CD4-positive, alpha-beta memory T cell (primary cell): ENCODE measurements at regions not wholly inside any gene's neighbourhood (a gene's known extent, or its start where the extent isn't known, plus 50 kb on each side); places are given as distances from the start of the nearest gene placed in this dataset.
"Not testable (repeated sequence)": the region's sequence is repeated elsewhere in the genome, so short reads cannot be mapped to it uniquely, and the experiment has no call there.

Experiments used
- CTCF ChIA-PET: fragments of 350-600 bp; sonication (Branson Sonifier 250); formaldehyde crosslinking; loops from one replicate; lab custom pipeline; 2021; ENCODE audit warnings: inconsistent platforms; ENCODE audit not compliant: partially characterized antibody; lab: Charles Lee
- POLR2A ChIA-PET: fragments of 350-600 bp; sonication (Branson Sonifier 250); formaldehyde crosslinking; loops from one replicate; lab custom pipeline; 2021; ENCODE audit not compliant: partially characterized antibody; lab: Charles Lee
- DNase-seq, 5 donors: peaks; one replicate each; pipeline versions ENCODE4 v3.0.0 to v3.0.0-alpha.2; 2020 to 2022; ENCODE audit warnings: mixed read lengths in 1 of 5
- H3K27ac ChIP-seq: one replicate; pipeline ENCODE4 v1.7.0; 2013; ENCODE audit warnings: low read depth, low read length
- H3K27me3 ChIP-seq: 2 replicates; pipeline ENCODE4 v1.7.0; 2013; ENCODE audit warnings: mild to moderate bottlenecking, low read length, moderate library complexity; ENCODE audit not compliant: insufficient read depth
- H3K36me3 ChIP-seq: 2 replicates; pipeline ENCODE4 v1.7.0; 2013; ENCODE audit warnings: mild to moderate bottlenecking, low read length, moderate library complexity; ENCODE audit not compliant: insufficient read depth
- H3K4me1 ChIP-seq: 2 replicates; pipeline ENCODE4 v1.7.0; 2013; ENCODE audit warnings: mild to moderate bottlenecking, low read length, moderate library complexity; ENCODE audit not compliant: insufficient read depth
- H3K4me3 ChIP-seq, 2 donors: one replicate each; pipeline ENCODE4 v1.7.0; 2013; ENCODE audit warnings: low read length in 2 of 2, mild to moderate bottlenecking in 1 of 2
- H3K9me3 ChIP-seq, 2 donors: one replicate each; pipeline ENCODE4 v1.7.0; 2013; ENCODE audit warnings: low read length in 2 of 2, control low read depth in 1 of 2; ENCODE audit not compliant: control insufficient read depth in 1 of 2
- H3K27ac Mint-ChIP-seq, 7 donors: one replicate each; pipeline ENCODE4 v1.8.0; 2020 to 2021; ENCODE audit warnings: mixed read lengths in 7 of 7, mild to moderate bottlenecking in 6 of 7, inconsistent platforms in 3 of 7, moderate library complexity in 3 of 7
- H3K27me3 Mint-ChIP-seq, 2 donors: one replicate each; pipeline ENCODE4 v1.8.0; 2020 to 2021; ENCODE audit warnings: mixed read lengths in 2 of 2
- H3K36me3 Mint-ChIP-seq, 2 donors: one replicate each; pipeline ENCODE4 v1.8.0; 2020 to 2021; ENCODE audit warnings: mixed read lengths in 2 of 2, inconsistent platforms in 1 of 2, mild to moderate bottlenecking in 1 of 2
- H3K4me1 Mint-ChIP-seq, 4 donors: one replicate each; pipeline ENCODE4 v1.8.0; 2020 to 2021; ENCODE audit warnings: mixed read lengths in 4 of 4, mild to moderate bottlenecking in 1 of 4
- H3K4me3 Mint-ChIP-seq, 8 donors: one replicate each; pipeline ENCODE4 v1.8.0; 2020 to 2021; ENCODE audit warnings: mixed read lengths in 8 of 8, mild to moderate bottlenecking in 7 of 8, moderate library complexity in 6 of 8, inconsistent platforms in 3 of 8
- H3K9me3 Mint-ChIP-seq, 8 donors: one replicate each; pipeline ENCODE4 v1.8.0; 2020 to 2021; ENCODE audit warnings: mixed read lengths in 8 of 8, mild to moderate bottlenecking in 5 of 8, inconsistent platforms in 3 of 8, moderate library complexity in 1 of 8
- intact Hi-C: fragments of 100-400 bp; cut with micrococcal nuclease; formaldehyde crosslinking; loops from one replicate; pipeline ENCODE4 v1.15.1; 2023

GRCh38 chr1:194407238-194407637 lies 1220.8 kb upstream of the B3GALT2 start:
- DNase-seq, H3K27ac Mint-ChIP-seq, H3K4me3 ChIP-seq, H3K9me3 ChIP-seq, intact Hi-C loops, H3K27me3 ChIP-seq, H3K4me1 Mint-ChIP-seq, H3K36me3 ChIP-seq, H3K27me3 Mint-ChIP-seq, CTCF ChIA-PET, H3K4me3 Mint-ChIP-seq, H3K27ac ChIP-seq, H3K36me3 Mint-ChIP-seq, POLR2A ChIA-PET, H3K4me1 ChIP-seq: not testable (repeated sequence)
- peaks cover 0 to 11% (median 1%) of the 10 kb centered on the region in 8 donors for H3K9me3 Mint-ChIP-seq

- Histone ChIP-seq H3K27me3 (no peaks in the 10 kb centered on the region), H3K36me3 (no peaks in the 10 kb centered on the region), H3K4me3 (no peak overlapping the region), H3K9me3 (no peaks in the 10 kb centered on the region), H3K4me1 (no peaks in the 10 kb centered on the region), H3K27ac (no peak overlapping the region)
- Mint-ChIP-seq H3K27me3 (peaks cover 0 to 3% of the 10 kb centered on the region in 2 donors), H3K4me3 (no peak overlapping the region), H3K9me3 (peaks cover 0 to 3% (median 0%) of the 10 kb centered on the region in 8 donors), H3K4me1 (no peaks in the 10 kb centered on the region), H3K36me3 (no peaks in the 10 kb centered on the region), H3K27ac (no peak overlapping the region)
- intact Hi-C loops, result no loop called here
- ChIA-PET POLR2A (no interaction called here), CTCF (no interaction called here)
- no peak for DNase-seq
These were observed 1208.3 kb upstream of the B3GALT2 start for GRCh38 chr1:194394676-194395075.

GRCh38 chr1:194387531-194387930 lies 1201.1 kb upstream of the B3GALT2 start:
- H3K4me3 Mint-ChIP-seq, result no peak overlapping the region
- no peak for DNase-seq
- Histone ChIP-seq H3K9me3 (no peaks in the 10 kb centered on the region), H3K4me3 (no peak overlapping the region), H3K27me3 (no peaks in the 10 kb centered on the region), H3K27ac (no peak overlapping the region), H3K36me3 (no peaks in the 10 kb centered on the region), H3K4me1 (no peaks in the 10 kb centered on the region)
- H3K27ac Mint-ChIP-seq, result no peak overlapping the region
- no peaks in the 10 kb centered on the region for H3K36me3 Mint-ChIP-seq
- H3K9me3 Mint-ChIP-seq, result peaks cover 0 to 2% (median 0%) of the 10 kb centered on the region in 8 donors
- ChIA-PET CTCF (no interaction called here), POLR2A (no interaction called here)
- intact Hi-C loops, result no loop called here
- no peaks in the 10 kb centered on the region for H3K4me1 Mint-ChIP-seq
- peaks cover 3% of the 10 kb centered on the region in 2 donors for H3K27me3 Mint-ChIP-seq

- peaks cover 0 to 2% of the 10 kb centered on the region in 2 donors for H3K27me3 Mint-ChIP-seq
- peaks cover 0 to 2% (median 0%) of the 10 kb centered on the region in 8 donors for H3K9me3 Mint-ChIP-seq
- intact Hi-C loops, result no loop called here
- no peaks in the 10 kb centered on the region for H3K36me3 Mint-ChIP-seq
- no peak overlapping the region for H3K4me3 Mint-ChIP-seq
- Histone ChIP-seq H3K4me1 (no peaks in the 10 kb centered on the region), H3K4me3 (no peak overlapping the region), H3K27ac (no peak overlapping the region), H3K36me3 (no peaks in the 10 kb centered on the region), H3K9me3 (no peaks in the 10 kb centered on the region), H3K27me3 (no peaks in the 10 kb centered on the region)
- ChIA-PET CTCF (no interaction called here), POLR2A (no interaction called here)
- no peaks in the 10 kb centered on the region for H3K4me1 Mint-ChIP-seq
- H3K27ac Mint-ChIP-seq, result no peak overlapping the region
- DNase-seq, result no peak
These were observed 1192.1 kb upstream of the B3GALT2 start for GRCh38 chr1:194378517-194378916.

- H3K4me3 ChIP-seq, result no peak overlapping the region
- ChIA-PET CTCF (no interaction called here), POLR2A (no interaction called here)
- H3K36me3 Mint-ChIP-seq, result no peaks in the 10 kb centered on the region
- H3K36me3 ChIP-seq, result no peaks in the 10 kb centered on the region
- peaks cover 0 to 3% (median 0%) of the 10 kb centered on the region in 4 donors for H3K4me1 Mint-ChIP-seq
- H3K27me3 ChIP-seq, result no peaks in the 10 kb centered on the region
- H3K9me3 ChIP-seq, result no peaks in the 10 kb centered on the region
- H3K9me3 Mint-ChIP-seq, result no peaks in the 10 kb centered on the region
- H3K27me3 Mint-ChIP-seq, result peaks cover 0 to 2% of the 10 kb centered on the region in 2 donors
- no peak overlapping the region for H3K27ac Mint-ChIP-seq
- no peaks in the 10 kb centered on the region for H3K4me1 ChIP-seq
- no peak overlapping the region for H3K4me3 Mint-ChIP-seq
- H3K27ac ChIP-seq, result no peak overlapping the region
- DNase-seq, result no peak
- intact Hi-C loops, result no loop called here
These were observed 1188.2 kb upstream of the B3GALT2 start for GRCh38 chr1:194374649-194375048.

- no peak overlapping the region for H3K27ac Mint-ChIP-seq
- Histone ChIP-seq H3K27ac (no peak overlapping the region), H3K36me3 (no peaks in the 10 kb centered on the region), H3K27me3 (no peaks in the 10 kb centered on the region), H3K4me1 (no peaks in the 10 kb centered on the region), H3K9me3 (no peaks in the 10 kb centered on the region), H3K4me3 (no peak overlapping the region)
- DNase-seq, result no peak
- no peaks in the 10 kb centered on the region for H3K36me3 Mint-ChIP-seq
- POLR2A ChIA-PET, result no interaction called here
- peaks cover 0 to 1% of the 10 kb centered on the region in 2 donors for H3K27me3 Mint-ChIP-seq
- intact Hi-C loops, result no loop called here
- CTCF ChIA-PET, result no interaction called here
- H3K4me1 Mint-ChIP-seq, result peaks cover 0 to 3% (median 0%) of the 10 kb centered on the region in 4 donors
- H3K9me3 Mint-ChIP-seq, result no peaks in the 10 kb centered on the region
- no peak overlapping the region for H3K4me3 Mint-ChIP-seq
These were observed 1185.9 kb upstream of the B3GALT2 start for GRCh38 chr1:194372266-194372665.

- Mint-ChIP-seq H3K36me3 (no peaks in the 10 kb centered on the region), H3K9me3 (peaks cover 0 to 2% (median 0%) of the 10 kb centered on the region in 8 donors), H3K27ac (no peak overlapping the region), H3K4me3 (no peak overlapping the region), H3K27me3 (peaks cover 0 to 1% of the 10 kb centered on the region in 2 donors), H3K4me1 (peaks cover 0 to 3% (median 0%) of the 10 kb centered on the region in 4 donors)
- Histone ChIP-seq H3K27ac (no peak overlapping the region), H3K27me3 (no peaks in the 10 kb centered on the region), H3K9me3 (no peaks in the 10 kb centered on the region), H3K4me3 (no peak overlapping the region), H3K36me3 (no peaks in the 10 kb centered on the region), H3K4me1 (no peaks in the 10 kb centered on the region)
- no peak for DNase-seq
- ChIA-PET POLR2A (no interaction called here), CTCF (no interaction called here)
- intact Hi-C loops, result no loop called here
These were observed 1183.2 kb upstream of the B3GALT2 start for GRCh38 chr1:194369622-194370021.

GRCh38 chr1:194369060-194369459 lies 1182.6 kb upstream of the B3GALT2 start:
- POLR2A ChIA-PET, result no interaction called here
- no peak overlapping the region for H3K27ac Mint-ChIP-seq
- peaks cover 0 to 3% (median 0%) of the 10 kb centered on the region in 4 donors for H3K4me1 Mint-ChIP-seq
- H3K27me3 Mint-ChIP-seq, result peaks cover 0 to 1% of the 10 kb centered on the region in 2 donors
- CTCF ChIA-PET, result no interaction called here
- Histone ChIP-seq H3K36me3 (no peaks in the 10 kb centered on the region), H3K27ac (no peak overlapping the region), H3K9me3 (no peaks in the 10 kb centered on the region), H3K4me3 (no peak overlapping the region), H3K4me1 (no peaks in the 10 kb centered on the region), H3K27me3 (no peaks in the 10 kb centered on the region)
- H3K9me3 Mint-ChIP-seq, result peaks cover 0 to 2% (median 0%) of the 10 kb centered on the region in 8 donors
- intact Hi-C loops, result no loop called here
- DNase-seq, result no peak
- H3K4me3 Mint-ChIP-seq, result no peak overlapping the region
- no peaks in the 10 kb centered on the region for H3K36me3 Mint-ChIP-seq
